ENCODE measurements at regions not wholly inside any gene's neighbourhood (a gene's known extent, or its start where the extent isn't known, plus 50 kb on each side); places are given as distances from the start of the nearest gene placed in this dataset.
"Not testable (repeated sequence)": the region's sequence is repeated elsewhere in the genome, so short reads cannot be mapped to it uniquely, and the experiment has no call there.

- ATAC-seq (ENCODE audit: insufficient number of reproducible peaks, low FRiP score, low read depth) (no peak), DNase-seq (ENCODE audit: low spot score) (no peak)
- Histone ChIP-seq H3K4me3 (no peak overlapping the region), H3K4me1 (ENCODE audit: control insufficient read depth in 1 of 2, low read depth in 2 of 2) (no peaks in the 10 kb centered on the region), H3K9me3 (no peaks in the 10 kb centered on the region), H3K27ac (no peak overlapping the region), H3K36me3 (no peaks in the 10 kb centered on the region), H3K27me3 (replicated peaks; ENCODE audit: insufficient read depth) (no peaks in the 10 kb centered on the region)
- TF ChIP-seq, protein P1, sequence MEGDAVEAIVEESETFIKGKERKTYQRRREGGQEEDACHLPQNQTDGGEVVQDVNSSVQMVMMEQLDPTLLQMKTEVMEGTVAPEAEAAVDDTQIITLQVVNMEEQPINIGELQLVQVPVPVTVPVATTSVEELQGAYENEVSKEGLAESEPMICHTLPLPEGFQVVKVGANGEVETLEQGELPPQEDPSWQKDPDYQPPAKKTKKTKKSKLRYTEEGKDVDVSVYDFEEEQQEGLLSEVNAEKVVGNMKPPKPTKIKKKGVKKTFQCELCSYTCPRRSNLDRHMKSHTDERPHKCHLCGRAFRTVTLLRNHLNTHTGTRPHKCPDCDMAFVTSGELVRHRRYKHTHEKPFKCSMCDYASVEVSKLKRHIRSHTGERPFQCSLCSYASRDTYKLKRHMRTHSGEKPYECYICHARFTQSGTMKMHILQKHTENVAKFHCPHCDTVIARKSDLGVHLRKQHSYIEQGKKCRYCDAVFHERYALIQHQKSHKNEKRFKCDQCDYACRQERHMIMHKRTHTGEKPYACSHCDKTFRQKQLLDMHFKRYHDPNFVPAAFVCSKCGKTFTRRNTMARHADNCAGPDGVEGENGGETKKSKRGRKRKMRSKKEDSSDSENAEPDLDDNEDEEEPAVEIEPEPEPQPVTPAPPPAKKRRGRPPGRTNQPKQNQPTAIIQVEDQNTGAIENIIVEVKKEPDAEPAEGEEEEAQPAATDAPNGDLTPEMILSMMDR (IDR thresholded peaks at IDR 0.05), result no peak
Observed at GRCh38 chr5:97508864-97509263, 325.8 kb upstream of the RIOK2 start.

DNA sequence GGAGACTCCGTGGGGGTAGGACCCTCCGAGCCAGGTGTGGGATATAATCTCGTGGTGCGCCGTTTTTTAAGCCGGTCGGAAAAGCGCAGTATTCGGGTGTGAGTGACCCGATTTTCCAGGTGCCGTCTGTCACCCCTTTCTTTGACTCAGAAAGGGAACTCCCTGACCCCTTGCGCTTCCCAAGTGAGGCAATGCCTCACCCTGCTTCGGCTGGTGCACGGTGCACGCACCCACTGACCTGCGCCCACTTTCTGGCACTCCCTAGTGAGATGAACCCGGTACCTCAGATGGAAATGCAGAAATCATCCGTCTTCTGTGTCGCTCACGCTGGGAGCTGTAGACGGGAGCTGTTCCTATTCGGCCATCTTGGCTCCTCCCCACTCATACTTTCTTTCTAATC, 336.5 kb upstream of the RIOK2 start:
- H3K4me3 ChIP-seq; H3K4me1 ChIP-seq (ENCODE audit: control insufficient read depth in 1 of 2, low read depth in 2 of 2); DNase-seq (ENCODE audit: low spot score); H3K27me3 ChIP-seq (replicated peaks; ENCODE audit: insufficient read depth); H3K27ac ChIP-seq; H3K9me3 ChIP-seq; ATAC-seq (ENCODE audit: insufficient number of reproducible peaks, low FRiP score, low read depth); H3K36me3 ChIP-seq: not testable (repeated sequence)

GRCh38 chr5:97523336-97523735, 340.3 kb upstream of the RIOK2 start:
- H3K4me1 ChIP-seq (ENCODE audit: control insufficient read depth in 1 of 2, low read depth in 2 of 2); H3K36me3 ChIP-seq; H3K4me3 ChIP-seq; H3K27ac ChIP-seq; ATAC-seq (ENCODE audit: insufficient number of reproducible peaks, low FRiP score, low read depth); DNase-seq (ENCODE audit: low spot score); H3K9me3 ChIP-seq; H3K27me3 ChIP-seq (replicated peaks; ENCODE audit: insufficient read depth): not testable (repeated sequence)

- H3K27me3 ChIP-seq (replicated peaks; ENCODE audit: insufficient read depth), result no peaks in the 10 kb centered on the region
- H3K4me1 ChIP-seq (ENCODE audit: control insufficient read depth in 1 of 2, low read depth in 2 of 2), result no peaks in the 10 kb centered on the region
- TF ChIP-seq, protein P1 (IDR thresholded peaks at IDR 0.05), result no peak
- DNase-seq (ENCODE audit: low spot score), result no peak
- no peak overlapping the region for H3K4me3 ChIP-seq
- no peaks in the 10 kb centered on the region for H3K9me3 ChIP-seq
- no peak for ATAC-seq (ENCODE audit: insufficient number of reproducible peaks, low FRiP score, low read depth)
- no peak overlapping the region for H3K27ac ChIP-seq
- H3K36me3 ChIP-seq, result no peaks in the 10 kb centered on the region
Observed at GRCh38 chr5:97525780-97526179, 342.7 kb upstream of the RIOK2 start.

DNA sequence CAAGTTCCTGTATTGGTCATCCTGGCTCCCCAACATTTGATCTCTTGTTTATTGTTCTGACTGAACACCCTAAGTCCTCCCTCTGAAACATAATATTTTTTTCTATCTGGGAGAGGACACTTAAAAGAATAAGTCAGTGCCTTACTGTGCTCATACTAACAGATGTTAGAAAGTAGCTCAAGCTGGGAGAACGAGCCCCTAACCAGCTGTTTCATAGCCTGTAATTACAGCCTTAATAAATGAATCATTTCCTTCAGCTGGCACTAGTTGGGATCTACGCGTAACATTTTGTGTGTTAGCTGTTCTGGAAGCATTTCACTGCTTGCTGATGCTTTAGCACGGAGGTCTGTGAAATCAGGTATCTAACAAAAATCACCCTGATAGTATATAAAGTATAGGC, 345.9 kb upstream of the RIOK2 start:
- Histone ChIP-seq H3K4me1 (ENCODE audit: control insufficient read depth in 1 of 2, low read depth in 2 of 2) (no peaks in the 10 kb centered on the region), H3K27ac (no peak overlapping the region), H3K27me3 (replicated peaks; ENCODE audit: insufficient read depth) (no peaks in the 10 kb centered on the region), H3K36me3 (no peaks in the 10 kb centered on the region), H3K4me3 (no peak overlapping the region), H3K9me3 (no peaks in the 10 kb centered on the region)
- no peak for DNase-seq (ENCODE audit: low spot score)
- TF ChIP-seq, protein P1 (IDR thresholded peaks at IDR 0.05), result no peak
- no peak for ATAC-seq (ENCODE audit: insufficient number of reproducible peaks, low FRiP score, low read depth)

DNA sequence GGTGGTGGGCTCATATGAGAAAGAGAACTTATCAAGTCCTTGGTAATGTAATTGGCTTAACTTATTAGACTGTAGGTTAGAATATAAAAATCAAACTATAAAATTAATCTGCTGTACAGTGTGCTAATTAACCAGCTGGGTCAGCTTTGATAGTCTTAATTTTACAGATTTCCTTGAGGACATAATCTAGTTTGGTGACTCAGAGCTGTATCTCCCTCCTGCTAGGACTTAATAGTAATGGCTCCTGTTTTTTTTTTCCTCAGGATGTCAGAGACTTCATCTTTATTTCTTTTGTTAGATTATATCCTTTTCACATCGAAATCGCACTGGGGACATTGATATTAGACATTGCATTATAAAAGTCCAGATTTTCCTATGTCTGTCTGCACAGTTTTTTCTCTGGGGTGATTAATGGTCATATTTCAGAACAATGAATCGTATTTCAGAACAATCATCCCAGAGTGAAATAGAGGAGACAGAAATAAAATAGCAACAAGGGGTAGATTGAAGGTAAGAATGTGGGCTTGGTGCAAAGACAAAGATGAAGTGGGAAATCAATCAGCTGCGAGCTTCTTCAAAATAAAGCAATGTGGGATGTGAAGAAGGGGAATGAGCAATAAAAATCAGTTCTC, 346.4 kb upstream of the RIOK2 start:
- Histone ChIP-seq H3K27ac (no peak overlapping the region), H3K4me3 (no peak overlapping the region), H3K36me3 (no peaks in the 10 kb centered on the region), H3K27me3 (replicated peaks; ENCODE audit: insufficient read depth) (no peaks in the 10 kb centered on the region), H3K4me1 (ENCODE audit: control insufficient read depth in 1 of 2, low read depth in 2 of 2) (no peaks in the 10 kb centered on the region), H3K9me3 (no peaks in the 10 kb centered on the region)
- TF ChIP-seq, protein P1 (IDR thresholded peaks at IDR 0.05), result no peak
- ATAC-seq (ENCODE audit: insufficient number of reproducible peaks, low FRiP score, low read depth) (no peak), DNase-seq (ENCODE audit: low spot score) (no peak)

All from thoracic aorta (tissue), 2 donors.